ENCODE measurements at regions not wholly inside any gene's neighbourhood (a gene's known extent, or its start where the extent isn't known, plus 50 kb on each side); places are given as distances from the start of the nearest gene placed in this dataset.

DNA sequence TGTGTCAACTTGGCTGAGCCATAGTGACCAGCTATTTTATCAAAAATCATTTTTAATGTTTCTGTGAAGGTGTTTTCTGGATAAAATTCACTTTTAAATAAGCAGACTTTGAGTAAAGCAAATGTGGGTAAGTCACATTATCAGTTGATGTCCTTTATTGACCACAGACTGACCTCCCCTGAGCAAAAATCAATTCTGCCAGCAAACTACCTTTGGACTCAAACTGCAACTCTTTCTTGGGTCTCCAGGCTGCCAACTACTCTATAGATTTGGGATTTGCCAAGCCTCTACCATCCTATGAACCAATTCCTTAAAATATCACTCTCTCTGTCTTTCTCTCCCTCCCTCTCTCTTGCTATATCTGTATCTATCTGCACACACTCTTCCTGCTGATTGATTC lies 1571.7 kb upstream of the NUDT12 start:
- DNase-seq (ENCODE audit: extremely low spot score), result no peak
- CTCF ChIA-PET, result interaction anchor here (0.6 kb wide), 1 partner anchor 450 kb away, joined by 4 read pairs; no protein-coding TSS in a partner anchor
- TF ChIP-seq NFRKB (IDR thresholded peaks at IDR 0.05) (no peak), FOXK2 (IDR thresholded peaks at IDR 0.05) (no peak), SP1 (IDR thresholded peaks at IDR 0.05) (no peak), ARNT (IDR thresholded peaks at IDR 0.05) (no peak), FOXA1 (IDR thresholded peaks at IDR 0.05) (no peak), TARDBP (IDR thresholded peaks at IDR 0.05) (no peak), BHLHE40 (IDR thresholded peaks at IDR 0.05; ENCODE audit: borderline replicate concordance) (no peak), L3MBTL2 (conservative IDR thresholded peaks at IDR 0.05) (no peak), SUZ12 (IDR thresholded peaks at IDR 0.05) (no peak), HDGF (IDR thresholded peaks at IDR 0.05; ENCODE audit: borderline replicate concordance) (no peak), ZNF384 (IDR thresholded peaks at IDR 0.05) (no peak), CTBP1 (IDR thresholded peaks at IDR 0.05; ENCODE audit: borderline replicate concordance) (no peak), FOXM1 (IDR thresholded peaks at IDR 0.05; ENCODE audit: borderline replicate concordance) (no peak), LEF1 (IDR thresholded peaks at IDR 0.05; ENCODE audit: borderline replicate concordance) (no peak), ELF4 (IDR thresholded peaks at IDR 0.05) (no peak)
- TF ChIP-seq, protein P1, sequence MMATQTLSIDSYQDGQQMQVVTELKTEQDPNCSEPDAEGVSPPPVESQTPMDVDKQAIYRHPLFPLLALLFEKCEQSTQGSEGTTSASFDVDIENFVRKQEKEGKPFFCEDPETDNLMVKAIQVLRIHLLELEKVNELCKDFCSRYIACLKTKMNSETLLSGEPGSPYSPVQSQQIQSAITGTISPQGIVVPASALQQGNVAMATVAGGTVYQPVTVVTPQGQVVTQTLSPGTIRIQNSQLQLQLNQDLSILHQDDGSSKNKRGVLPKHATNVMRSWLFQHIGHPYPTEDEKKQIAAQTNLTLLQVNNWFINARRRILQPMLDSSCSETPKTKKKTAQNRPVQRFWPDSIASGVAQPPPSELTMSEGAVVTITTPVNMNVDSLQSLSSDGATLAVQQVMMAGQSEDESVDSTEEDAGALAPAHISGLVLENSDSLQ (IDR thresholded peaks at IDR 0.05), result no peak
- POLR2A ChIA-PET, result no interaction called here

- ChIA-PET CTCF (no interaction called here), POLR2A (no interaction called here)
- DNase-seq (ENCODE audit: extremely low spot score), result no peak
- TF ChIP-seq HDGF (IDR thresholded peaks at IDR 0.05; ENCODE audit: borderline replicate concordance), result no peak
- no peak for TF ChIP-seq ELF4 (IDR thresholded peaks at IDR 0.05)
- TF ChIP-seq FOXM1 (IDR thresholded peaks at IDR 0.05; ENCODE audit: borderline replicate concordance), result no peak
- TF ChIP-seq BHLHE40 (IDR thresholded peaks at IDR 0.05; ENCODE audit: borderline replicate concordance), result no peak
- no peak for TF ChIP-seq ARNT (IDR thresholded peaks at IDR 0.05)
- TF ChIP-seq, protein P1 (IDR thresholded peaks at IDR 0.05), result no peak
- no peak for TF ChIP-seq FOXK2 (IDR thresholded peaks at IDR 0.05)
- no peak for TF ChIP-seq NFRKB (IDR thresholded peaks at IDR 0.05)
- no peak for TF ChIP-seq SP1 (IDR thresholded peaks at IDR 0.05)
- TF ChIP-seq CTBP1 (IDR thresholded peaks at IDR 0.05; ENCODE audit: borderline replicate concordance), result no peak
- no peak for TF ChIP-seq L3MBTL2 (conservative IDR thresholded peaks at IDR 0.05)
Observed at GRCh38 chr5:105133087-105133486, 1570.5 kb upstream of the NUDT12 start.

DNA sequence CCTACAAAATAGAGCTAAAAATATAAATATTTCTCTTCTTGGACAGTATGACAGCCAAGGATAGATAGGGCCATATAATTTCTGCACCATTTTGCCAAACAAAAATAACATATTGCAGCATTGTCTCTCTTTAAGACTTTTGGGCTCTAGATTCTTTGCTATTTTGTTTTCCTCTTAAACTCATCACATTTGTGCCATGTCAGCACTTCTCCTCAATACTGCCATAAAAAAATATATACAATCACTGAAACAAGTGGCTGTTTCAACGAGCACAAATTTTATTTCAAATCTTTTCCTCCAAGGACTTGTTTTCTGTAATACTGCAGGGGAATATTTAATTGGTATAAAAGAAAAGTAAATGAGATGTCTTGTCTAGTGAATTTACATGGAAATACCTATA lies 1570.0 kb upstream of the NUDT12 start:
- no peak for TF ChIP-seq SUZ12 (IDR thresholded peaks at IDR 0.05)
- no peak for TF ChIP-seq FOXA1 (IDR thresholded peaks at IDR 0.05)
- no peak for TF ChIP-seq HDGF (IDR thresholded peaks at IDR 0.05; ENCODE audit: borderline replicate concordance)
- no peak for TF ChIP-seq NFRKB (IDR thresholded peaks at IDR 0.05)
- TF ChIP-seq FOXM1 (IDR thresholded peaks at IDR 0.05; ENCODE audit: borderline replicate concordance), result no peak
- no peak for TF ChIP-seq L3MBTL2 (conservative IDR thresholded peaks at IDR 0.05)
- no peak for TF ChIP-seq ARNT (IDR thresholded peaks at IDR 0.05)
- no peak for TF ChIP-seq ELF4 (IDR thresholded peaks at IDR 0.05)
- TF ChIP-seq BHLHE40 (IDR thresholded peaks at IDR 0.05; ENCODE audit: borderline replicate concordance), result no peak
- TF ChIP-seq SP1 (IDR thresholded peaks at IDR 0.05), result no peak
- no peak for TF ChIP-seq ZNF384 (IDR thresholded peaks at IDR 0.05)
- TF ChIP-seq LEF1 (IDR thresholded peaks at IDR 0.05; ENCODE audit: borderline replicate concordance), result no peak
- TF ChIP-seq CTBP1 (IDR thresholded peaks at IDR 0.05; ENCODE audit: borderline replicate concordance), result no peak
- TF ChIP-seq FOXK2 (IDR thresholded peaks at IDR 0.05), result no peak
- TF ChIP-seq TARDBP (IDR thresholded peaks at IDR 0.05), result no peak
- TF ChIP-seq, protein P1 (IDR thresholded peaks at IDR 0.05), result no peak
- ChIA-PET POLR2A (no interaction called here), CTCF (no interaction called here)
- no peak for DNase-seq (ENCODE audit: extremely low spot score)

DNA sequence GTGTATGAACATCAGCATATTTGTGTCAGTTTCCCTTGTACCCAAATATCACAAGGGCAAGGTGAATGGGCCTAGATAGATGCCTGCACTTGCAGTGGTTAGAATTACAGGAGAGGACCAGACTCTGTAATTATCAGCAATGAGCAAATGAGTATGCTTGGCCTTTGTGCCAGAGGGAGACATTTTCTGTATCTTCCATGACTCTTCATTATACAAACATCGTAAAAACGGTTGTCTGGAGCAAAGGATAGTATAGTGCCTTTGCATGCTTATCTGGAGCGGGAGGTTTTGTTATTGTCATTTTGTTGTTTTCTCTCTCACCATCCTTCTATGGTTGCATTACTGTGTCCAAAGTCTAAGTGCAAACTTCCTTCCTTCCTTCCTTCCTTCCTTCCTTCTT lies 1568.5 kb upstream of the NUDT12 start:
- ChIA-PET POLR2A (no interaction called here), CTCF (no interaction called here)
- TF ChIP-seq BHLHE40 (IDR thresholded peaks at IDR 0.05; ENCODE audit: borderline replicate concordance) (no peak), FOXM1 (IDR thresholded peaks at IDR 0.05; ENCODE audit: borderline replicate concordance) (no peak), L3MBTL2 (conservative IDR thresholded peaks at IDR 0.05) (no peak), ZNF384 (IDR thresholded peaks at IDR 0.05) (no peak), SUZ12 (IDR thresholded peaks at IDR 0.05) (no peak), TARDBP (IDR thresholded peaks at IDR 0.05) (no peak), SP1 (IDR thresholded peaks at IDR 0.05) (no peak), ELF4 (IDR thresholded peaks at IDR 0.05) (no peak), FOXA1 (IDR thresholded peaks at IDR 0.05) (no peak)
- TF ChIP-seq, protein P1 (IDR thresholded peaks at IDR 0.05), result no peak
- DNase-seq (ENCODE audit: extremely low spot score), result no peak

DNA sequence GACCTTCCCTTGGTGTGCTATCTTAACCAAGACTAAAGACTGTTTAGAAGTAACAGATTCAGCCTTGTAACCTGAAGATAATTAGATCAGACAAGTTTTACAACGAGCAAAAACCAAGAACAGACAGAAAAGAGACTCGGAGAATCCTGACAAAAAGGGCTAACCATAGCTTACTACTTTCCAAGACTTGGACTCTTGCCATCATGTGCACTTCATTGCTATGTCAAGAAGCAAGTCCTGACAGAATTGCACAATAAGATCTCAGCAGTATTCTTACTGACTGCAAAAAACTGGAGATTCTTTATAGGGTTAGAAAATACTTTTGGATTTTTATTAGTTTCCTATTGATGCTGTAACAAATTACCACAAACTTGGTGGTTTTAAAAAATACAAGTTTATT lies 1539.0 kb upstream of the NUDT12 start:
- TF ChIP-seq FOXA1 (IDR thresholded peaks at IDR 0.05) (no peak), NFRKB (IDR thresholded peaks at IDR 0.05) (no peak), LEF1 (IDR thresholded peaks at IDR 0.05; ENCODE audit: borderline replicate concordance) (no peak), ARNT (IDR thresholded peaks at IDR 0.05) (no peak), FOXM1 (IDR thresholded peaks at IDR 0.05; ENCODE audit: borderline replicate concordance) (no peak), CTBP1 (IDR thresholded peaks at IDR 0.05; ENCODE audit: borderline replicate concordance) (no peak), ELF4 (IDR thresholded peaks at IDR 0.05) (no peak), HDGF (IDR thresholded peaks at IDR 0.05; ENCODE audit: borderline replicate concordance) (no peak), SP1 (IDR thresholded peaks at IDR 0.05) (no peak), BHLHE40 (IDR thresholded peaks at IDR 0.05; ENCODE audit: borderline replicate concordance) (no peak), SUZ12 (IDR thresholded peaks at IDR 0.05) (no peak), ZNF384 (IDR thresholded peaks at IDR 0.05) (no peak), TARDBP (IDR thresholded peaks at IDR 0.05) (no peak), L3MBTL2 (conservative IDR thresholded peaks at IDR 0.05) (no peak)
- TF ChIP-seq, protein P1 (IDR thresholded peaks at IDR 0.05), result no peak
- POLR2A ChIA-PET, result no interaction called here
- CTCF ChIA-PET, result no interaction called here
- no peak for DNase-seq (ENCODE audit: extremely low spot score)

All from HEK293T (cell line).